Retina (tissue), 1 donor: ENCODE measurements at regions not wholly inside any gene's neighbourhood (a gene's known extent, or its start where the extent isn't known, plus 50 kb on each side); places are given as distances from the start of the nearest gene placed in this dataset.

Source experiments
- DNase-seq: peaks from one replicate; pipeline ENCODE4 v3.0.0-alpha.2; 2016

DNA sequence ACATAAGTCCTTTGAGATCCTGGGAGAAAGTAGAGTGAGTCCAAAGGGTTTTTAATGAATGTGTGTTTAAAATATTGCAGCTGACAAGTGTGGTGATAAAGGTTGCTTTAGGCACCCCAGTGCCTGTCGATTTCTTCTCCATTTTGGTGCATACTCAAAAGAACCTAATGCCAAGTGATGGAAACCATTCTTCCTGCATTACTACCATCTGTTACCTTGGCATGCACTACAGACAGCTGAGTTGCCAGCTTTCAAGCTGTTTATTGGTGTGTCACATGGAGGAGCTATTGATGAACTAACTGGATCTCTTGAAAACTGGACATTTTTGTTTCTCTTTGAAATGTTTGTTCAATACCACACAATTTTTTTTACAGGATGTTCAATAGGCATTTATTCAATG is 350.0 kb downstream of the AKAIN1 start:
- no peak for DNase-seq

DNA sequence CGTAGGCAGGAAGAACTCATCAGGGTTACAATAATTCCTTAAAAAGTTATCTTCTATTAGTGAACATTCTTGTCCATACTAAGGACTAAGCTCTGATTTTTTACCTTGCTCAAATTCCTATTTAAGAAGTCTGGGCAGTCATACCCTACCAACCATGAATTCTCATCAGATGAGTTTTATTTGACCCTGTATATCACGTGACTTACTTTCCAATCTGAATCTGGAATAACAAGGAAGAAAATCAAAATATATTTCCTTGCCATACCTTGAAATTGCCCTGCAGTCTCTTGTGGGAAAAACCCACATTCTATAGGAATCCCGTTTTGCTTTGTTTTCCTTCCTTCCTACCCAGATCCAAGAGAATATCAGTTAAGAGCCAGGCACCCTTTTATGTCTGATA is 352.7 kb downstream of the AKAIN1 start:
- DNase-seq = no peak

DNA sequence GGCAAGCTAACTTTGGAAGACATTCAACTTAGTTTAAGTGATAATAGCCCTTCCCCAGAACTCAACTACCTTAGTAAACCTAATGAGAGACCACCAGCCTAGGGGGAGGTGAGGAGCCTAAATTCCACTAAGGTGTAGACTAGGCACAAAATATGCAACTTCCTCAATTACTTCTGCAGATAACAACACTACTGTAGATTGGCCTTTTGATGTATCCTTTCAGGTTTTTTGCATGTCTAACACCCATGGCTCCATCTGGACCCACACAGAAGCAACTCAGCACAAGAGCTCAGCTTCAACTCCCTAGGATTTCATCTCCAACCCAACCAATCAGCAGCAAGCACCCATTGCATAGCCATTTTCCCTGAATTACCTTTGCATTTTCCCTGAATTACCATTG is 353.3 kb downstream of the AKAIN1 start:
- DNase-seq = no peak

DNA sequence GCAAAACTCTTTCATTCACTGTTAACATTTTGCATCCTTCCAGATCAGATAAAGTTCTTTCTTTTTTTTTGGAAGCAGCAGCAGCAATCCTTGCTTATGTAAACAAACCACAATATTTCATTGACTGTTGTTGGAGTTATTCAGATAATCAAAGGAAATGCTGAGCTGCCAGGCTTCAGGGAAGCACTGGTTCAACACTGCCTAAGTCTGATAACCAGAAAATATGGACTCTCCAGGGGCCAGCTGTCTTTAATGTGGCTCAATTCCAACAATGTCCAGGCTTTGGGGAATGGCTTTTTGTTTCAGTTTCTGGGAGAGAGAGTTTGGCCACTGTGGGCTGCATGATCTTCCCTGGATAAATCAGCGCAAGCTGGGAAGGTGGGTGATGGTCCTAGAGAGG is 354.3 kb downstream of the AKAIN1 start:
- DNase-seq = no peak

DNA sequence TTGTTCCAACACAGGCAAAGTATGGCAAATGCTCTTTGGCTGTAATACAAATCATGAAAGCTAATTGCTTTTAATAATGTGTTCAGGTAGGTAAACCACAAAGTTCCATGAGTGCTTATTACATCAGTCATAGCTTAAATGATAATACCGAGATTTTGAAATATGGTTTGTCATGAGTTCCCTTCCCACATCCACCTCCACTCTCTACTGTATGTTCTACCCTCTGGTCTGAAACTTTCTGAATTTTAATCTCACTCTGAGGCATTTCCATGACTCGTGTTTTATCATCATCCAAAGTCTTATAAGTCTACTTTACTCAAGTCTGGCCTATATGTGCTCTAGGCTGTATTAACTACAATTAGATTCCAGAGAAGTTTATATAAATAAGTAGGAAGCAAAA is 354.8 kb downstream of the AKAIN1 start:
- no peak for DNase-seq

DNA sequence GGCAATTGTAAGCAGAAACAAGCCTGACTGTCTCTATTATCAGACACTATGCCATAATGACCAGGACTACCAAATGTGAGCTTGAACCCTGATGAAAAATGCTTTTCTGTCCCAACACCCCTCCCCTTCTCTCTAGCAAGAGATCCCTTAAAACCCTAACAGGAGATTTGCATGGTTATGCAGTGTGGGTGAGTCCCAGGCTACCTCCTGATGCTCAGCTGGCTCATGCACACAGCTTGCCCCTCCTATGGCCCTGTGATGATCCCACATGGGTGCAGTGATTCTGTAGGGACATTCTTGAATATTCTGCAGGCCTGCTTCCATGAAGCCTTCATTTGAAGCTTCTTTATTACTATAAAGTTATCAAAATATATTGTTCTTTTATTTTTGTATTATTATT is 357.4 kb downstream of the AKAIN1 start:
- DNase-seq = no peak

DNA sequence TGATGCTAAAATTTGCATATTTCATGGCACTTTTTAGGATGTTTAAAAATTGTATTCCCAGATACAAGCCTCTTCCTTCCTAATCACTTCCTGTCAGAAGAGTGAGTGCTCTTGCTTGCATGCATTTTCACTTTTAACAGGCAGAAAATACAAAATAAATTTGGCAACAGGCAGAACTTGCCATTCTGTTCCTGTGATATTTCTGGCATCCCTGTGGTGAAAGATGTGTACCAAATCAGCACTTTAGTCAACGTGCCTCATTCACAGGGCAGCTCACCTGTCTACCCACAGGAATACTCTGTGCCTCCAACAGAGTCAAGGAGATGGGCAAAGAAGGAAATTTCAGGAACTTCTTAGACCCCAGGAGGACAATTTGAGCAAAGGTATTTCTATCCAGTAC is 360.9 kb downstream of the AKAIN1 start:
- no peak for DNase-seq

DNA sequence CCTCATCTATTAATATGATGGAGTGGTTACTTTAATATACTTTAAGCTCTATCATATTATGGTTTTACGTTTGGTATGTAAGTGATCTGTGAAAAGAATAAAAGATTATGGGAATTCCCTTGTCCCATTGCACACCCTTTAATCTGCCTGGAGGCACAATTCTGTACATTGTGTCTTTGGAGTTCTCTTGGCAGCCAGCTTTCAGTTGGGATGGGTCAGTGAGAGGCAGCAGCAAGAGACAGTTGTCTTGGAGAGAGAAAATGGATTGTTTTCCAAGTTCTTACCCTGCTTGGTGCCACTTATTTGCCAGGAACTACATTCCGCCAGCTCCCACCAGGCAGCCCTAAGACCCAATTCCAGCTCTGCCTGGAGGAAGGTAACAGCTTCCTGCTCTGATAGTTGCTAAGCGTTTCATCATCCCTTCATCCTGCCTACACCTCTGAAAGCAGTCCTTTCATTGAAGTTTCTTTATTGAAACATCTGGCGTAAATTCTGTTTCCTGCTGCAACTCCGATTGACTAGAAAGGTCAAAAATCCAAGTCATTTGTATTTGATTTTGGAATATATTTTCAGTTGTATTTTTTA is 365.2 kb downstream of the AKAIN1 start:
- no peak for DNase-seq

DNA sequence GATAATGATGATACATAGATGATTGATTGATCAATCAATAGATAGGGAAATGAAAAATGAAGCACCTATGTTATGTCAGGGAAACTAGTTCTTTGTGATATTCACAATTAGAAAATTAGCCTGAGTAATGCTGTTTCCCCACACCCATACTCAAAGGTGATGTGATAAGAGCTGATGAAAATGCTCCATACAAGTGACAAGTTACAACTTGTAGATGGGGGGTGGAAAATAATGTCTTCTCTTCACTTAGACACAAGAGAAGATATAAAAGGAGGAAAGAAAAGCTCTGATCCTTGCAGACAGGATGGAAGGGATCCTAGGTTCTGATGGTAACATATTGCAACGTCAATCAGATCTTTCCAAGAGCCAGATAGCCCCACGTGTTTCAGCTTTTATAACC is 365.9 kb downstream of the AKAIN1 start:
- no peak for DNase-seq

DNA sequence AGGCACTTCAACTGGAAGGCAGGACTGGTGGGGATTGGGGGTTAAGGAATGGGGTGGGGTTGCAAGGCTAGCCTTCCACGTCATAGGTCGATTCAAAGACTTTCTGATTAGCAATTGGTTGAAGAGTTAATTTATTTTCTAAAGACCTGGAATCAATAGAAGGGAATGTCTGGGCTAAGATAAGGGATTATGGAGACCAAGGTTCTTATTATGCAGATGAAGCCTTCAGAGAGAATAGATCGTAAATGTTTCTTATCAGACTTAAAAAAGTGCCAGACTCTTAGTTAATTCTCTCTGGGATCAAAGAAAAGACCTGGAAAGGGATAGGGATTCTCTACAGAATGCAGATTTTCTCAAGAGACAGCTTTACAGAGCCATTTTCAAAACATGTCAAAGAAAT is 368.0 kb upstream of the DLGAP1 start:
- no peak for DNase-seq

DNA sequence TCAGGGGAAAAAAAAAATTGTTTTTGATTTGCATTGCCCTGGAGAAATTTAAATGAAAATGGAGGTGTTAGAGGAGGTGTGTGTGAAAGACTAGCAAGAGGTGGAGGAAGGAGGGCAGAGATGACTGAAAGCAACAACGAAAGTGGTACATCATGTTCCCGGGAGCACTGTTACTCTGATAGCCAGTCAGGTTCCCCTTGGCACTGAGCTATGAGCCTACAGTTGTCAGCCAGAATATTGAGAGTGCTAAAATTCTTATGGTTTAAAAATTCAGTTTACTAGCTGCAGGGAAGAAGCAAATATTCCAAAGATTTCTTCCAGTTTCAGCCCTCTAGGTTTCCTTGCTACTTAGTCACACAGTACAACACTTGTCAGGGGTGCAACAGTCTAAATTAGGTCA is 366.7 kb upstream of the DLGAP1 start:
- no peak for DNase-seq

DNA sequence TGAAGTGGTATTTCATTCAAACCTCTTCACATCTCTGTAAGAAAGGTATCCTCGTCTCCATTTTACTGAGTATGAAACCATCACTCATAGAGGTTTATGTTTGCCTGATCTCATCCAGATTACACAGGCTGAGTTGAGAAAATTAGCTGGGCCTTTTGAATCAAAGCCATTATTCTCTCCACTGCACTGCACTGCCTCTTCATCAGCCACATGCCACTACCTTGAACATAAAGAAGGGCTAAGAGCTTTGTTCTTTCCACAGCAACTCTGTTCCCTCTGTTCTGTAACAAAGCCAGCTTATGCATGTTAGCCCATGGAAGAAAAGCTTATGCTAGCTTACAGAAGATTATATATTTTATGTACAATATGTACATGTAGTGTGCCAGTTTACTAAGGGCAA is 362.6 kb upstream of the DLGAP1 start:
- no peak for DNase-seq

DNA sequence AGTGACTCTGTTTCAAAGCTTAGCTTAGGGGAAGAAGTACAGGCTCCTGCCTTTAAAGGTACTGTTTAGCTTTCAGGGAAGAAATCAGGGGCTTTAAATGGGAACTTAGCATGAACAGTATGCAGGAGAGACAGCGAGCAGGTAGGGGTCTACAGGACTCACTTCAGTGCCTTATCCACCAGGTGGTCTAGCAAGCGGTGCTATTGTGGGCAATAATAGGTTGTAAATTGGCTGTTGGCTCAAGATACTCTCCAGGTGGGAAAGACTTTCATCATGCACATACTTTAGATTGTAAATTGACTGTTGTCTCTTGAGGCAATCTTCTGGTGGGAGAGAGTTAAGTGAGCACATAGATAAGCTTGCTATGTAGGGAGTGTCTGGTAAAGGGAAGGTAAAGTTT is 358.6 kb upstream of the DLGAP1 start:
- DNase-seq = no peak

DNA sequence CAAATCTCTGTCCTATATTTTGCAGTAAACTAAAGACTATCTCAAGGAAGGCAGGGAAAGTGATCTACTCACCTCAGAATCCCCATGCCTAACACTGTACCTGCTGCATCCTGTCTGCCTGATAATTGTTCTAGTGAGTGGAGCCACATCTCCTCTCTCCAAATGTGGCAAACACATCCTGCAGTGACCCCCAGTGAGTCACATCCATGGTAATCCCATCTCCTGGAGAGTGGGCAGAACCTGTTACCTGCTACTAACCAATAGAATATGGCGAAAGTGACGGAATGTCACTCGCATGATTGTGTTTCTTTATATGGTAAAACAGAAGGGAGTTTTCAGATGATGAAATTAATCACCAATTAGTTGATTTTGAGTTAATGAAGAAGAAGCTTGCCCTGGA is 353.8 kb upstream of the DLGAP1 start:
- DNase-seq = no peak

DNA sequence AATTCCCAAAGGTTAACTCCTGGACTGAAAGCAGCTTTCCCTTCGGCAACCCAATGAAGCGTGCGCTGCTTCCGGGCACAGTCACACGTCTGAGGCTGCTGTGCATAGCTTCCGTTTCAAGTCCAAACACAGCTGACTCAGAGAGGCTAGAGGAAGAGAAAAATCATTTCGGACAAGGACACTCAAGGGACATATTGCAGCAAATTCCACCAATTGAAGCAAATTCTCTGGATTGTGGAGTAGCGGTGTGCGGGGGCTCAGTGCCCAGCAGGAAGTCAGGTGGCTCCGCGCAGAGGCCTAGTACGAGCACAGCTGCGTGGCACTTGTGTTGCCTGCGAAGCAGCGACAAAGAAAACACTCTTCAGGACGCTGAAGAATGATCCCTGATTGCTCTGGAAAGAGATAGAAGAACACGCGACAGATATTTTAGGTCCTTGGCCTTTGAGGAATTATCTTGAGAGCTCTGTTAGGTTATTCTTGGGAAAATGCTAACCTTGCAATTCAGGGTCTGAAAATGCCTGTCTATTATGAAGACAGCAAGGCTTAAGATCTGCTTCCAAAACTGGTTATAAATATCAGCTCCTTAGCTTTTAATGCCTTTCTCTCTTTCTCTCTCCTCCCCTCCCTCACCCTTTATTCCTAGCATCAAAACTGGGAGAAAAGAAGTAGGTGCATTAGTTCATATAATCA is 352.6 kb upstream of the DLGAP1 start:
- peak; percentile 61 for DNase-seq

DNA sequence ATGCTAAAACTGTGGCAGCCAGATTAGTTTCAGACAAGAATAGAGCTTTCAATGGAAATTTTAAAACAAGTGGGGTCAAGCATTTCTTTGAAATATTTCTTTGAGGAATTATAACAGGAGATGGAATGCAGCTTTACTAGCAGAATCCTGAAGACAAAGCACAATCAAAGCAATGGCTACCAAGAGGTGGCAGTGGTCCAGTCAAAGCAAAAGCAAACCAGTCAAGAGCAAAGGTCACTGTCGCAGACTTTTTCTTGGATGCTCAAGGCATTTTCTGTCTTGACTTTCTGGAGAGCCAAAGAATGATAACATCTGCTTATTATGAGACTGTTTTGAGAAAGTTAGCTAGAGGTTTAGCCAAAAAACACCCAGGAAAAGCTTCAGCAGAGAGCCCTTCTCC is 351.2 kb upstream of the DLGAP1 start:
- DNase-seq = no peak

DNA sequence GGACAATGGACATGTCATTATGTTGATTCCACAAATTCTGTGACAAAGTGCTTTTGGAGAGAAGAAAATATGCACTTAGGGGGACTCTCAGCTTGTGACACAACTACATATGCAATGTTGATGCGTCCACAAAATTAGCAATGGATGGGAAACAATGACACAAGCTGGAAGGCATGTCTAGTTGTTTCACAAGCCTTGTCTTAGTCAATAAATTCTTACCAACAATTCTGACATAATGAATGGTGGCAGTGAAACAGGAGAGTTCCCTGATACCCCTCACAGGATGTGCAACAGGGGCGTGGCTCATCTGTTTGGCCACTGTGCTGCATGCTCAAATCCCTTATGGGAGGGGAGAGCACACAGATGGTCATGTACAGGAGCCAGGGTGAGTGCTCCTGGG is 347.2 kb upstream of the DLGAP1 start:
- DNase-seq = no peak

DNA sequence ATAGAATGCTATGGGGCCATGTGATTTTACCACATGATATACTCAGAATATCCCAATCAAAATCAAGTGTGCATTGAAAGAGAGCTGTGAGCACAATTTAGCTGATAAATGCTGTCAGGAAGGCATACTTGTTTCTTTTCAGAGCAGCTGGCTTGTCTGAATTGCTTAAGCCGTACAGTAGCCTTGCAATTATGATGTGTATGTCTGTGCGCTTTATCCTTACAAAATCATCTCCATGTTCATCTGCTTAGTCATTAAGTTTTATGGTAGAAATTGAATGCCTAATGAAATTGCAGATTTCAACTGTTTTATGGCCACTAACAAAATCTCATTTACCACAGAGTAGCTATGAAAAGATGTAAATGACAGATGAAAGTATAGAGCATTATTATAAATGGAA is 346.0 kb upstream of the DLGAP1 start:
- no peak for DNase-seq

DNA sequence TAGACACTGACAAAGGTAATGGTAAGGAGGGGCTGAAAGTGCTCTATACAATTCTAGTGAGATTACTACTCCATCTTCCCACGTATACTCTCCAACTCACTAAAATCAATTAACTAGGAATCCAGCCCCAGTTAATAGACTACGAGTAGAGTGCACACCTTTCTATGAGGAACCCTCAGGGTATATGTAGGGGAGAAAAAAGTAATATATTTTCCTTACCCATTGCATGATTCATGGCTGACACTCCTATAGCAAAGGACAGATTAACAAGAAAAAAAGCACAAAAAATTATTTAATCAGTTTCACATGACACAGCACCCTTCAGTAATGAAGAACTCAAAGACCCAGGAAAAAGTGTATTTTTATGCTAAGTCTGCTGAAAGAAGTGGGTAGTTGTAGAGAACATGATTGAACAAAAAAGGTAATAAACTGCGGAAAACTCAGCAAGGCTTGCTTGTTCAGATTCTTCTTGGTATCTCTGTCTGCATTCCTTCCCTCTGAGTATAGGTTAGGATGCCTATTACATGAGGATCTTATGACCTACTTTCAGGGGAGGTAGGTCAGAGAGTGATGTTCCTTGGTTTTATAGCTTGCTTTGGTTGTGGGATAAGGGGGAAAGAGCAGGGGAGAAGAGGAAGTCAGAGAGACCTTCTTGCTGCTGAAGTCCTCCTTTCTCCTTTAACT is 342.0 kb upstream of the DLGAP1 start:
- no peak for DNase-seq

DNA sequence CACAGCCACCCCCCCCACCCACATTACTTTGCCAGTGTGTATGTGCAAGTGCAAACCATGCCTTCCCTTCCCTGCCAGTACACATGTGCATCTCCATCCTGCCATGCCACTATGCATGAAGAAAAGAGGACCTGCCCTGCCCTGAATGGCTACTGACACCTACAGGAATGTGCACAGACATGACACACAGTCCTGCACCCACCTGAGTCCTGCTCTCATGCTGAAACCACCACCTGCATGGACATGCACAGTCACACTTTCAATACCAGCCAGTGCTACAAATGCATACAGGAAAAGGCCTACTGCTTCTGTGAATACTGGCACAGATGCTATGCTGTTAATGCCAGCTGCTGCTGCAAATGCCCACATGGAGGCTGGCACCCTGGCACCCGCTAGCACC is 334.4 kb upstream of the DLGAP1 start:
- DNase-seq = no peak

DNA sequence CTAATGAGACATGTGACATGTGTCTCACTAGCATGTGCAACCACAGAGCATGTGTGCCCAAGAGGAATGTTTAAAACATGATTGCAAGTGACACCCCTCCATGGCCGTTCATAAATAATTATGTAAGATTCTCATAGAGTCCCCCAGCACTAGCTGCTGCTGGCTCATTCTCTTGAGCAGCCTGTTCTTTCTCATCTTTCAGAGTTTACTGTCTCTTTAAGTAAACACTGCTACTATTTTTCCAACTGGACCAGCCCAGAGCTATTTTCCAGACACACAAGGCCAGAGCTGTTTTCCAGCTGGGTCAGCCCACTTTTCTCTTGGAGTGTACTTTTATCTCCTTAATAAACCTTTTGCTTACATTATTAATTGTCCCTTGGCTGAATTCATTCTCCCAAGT is 326.8 kb upstream of the DLGAP1 start:
- no peak for DNase-seq

DNA sequence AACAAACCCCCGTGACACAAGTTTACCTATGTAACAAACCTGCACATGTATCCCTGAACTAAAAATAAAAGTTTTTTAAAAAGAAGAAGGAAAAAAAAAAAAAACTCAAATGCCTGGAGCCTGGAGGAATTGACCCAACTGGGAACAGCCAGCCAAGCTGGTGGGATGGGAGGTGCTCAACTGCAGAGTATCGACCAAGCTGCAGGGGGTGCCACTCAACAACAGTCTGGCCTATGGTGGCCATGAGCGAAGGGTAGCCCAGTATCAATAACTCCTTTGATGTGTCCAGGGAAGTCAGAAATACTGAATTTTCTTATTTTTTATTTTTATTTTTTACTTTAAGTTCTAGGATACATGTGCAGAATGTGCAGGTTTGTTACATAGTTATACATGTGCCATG is 310.3 kb upstream of the DLGAP1 start:
- DNase-seq = no peak

DNA sequence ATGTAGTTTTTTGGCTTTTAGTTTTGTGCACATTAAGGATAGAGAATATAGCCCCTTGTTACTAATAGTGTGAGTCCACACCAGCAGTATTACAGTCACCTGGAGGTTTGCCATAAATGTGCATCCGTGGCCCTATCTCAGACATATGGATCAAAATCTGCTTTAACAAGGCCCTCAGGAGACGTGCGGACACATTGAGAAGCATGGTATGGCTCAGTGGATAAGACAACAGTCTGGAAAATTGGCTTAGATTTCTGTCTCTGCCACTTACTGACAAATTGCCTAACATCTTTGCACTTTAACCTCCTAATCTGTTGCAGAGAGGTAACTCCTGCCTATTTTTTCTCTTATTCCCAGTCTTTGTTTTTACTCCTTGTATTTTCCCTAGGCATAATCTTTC is 307.2 kb upstream of the DLGAP1 start:
- DNase-seq = no peak

DNA sequence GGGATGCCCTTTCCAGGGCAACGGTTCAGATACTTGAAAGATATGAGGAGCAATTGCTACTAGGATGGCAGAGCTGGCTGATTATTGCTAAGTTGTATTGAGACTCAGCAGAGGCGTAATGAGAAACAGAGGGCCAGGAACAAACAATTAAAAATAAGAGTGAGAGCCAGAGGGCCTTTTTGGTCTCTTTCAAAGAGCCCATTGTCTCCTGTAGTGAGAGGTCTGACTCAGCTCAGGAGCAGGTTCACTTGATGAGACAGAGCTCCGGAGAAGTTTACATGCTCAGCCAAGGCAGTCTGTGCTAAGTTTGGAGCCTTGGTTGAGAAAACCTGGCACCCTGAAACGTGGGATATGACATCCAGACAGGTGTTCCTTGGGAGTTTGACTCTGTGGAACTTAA is 303.9 kb upstream of the DLGAP1 start:
- no peak for DNase-seq

DNA sequence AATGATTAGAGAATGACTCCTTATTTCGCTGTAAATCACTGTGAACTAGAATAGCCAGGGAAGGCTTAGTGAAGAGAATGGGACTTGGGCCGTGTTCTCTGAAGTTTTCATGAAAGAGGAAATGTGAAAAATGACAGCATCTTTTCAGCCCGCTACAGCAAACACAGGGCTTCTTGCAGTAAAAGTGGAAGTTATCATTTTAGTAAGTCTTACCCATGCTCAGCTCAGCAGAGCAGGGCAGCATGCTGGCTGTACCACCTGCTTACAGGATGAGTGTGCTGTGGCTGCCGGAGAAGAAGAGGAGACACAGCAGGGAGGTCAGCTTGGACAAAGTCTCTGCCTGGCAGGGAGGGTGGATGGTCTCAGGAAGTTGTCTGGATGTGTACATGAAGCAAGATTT is 300.7 kb upstream of the DLGAP1 start:
- no peak for DNase-seq
